H1 (cell line): ENCODE measurements at regions not wholly inside any gene's neighbourhood (a gene's known extent, or its start where the extent isn't known, plus 50 kb on each side); places are given as distances from the start of the nearest gene placed in this dataset.

Experiments used
- SP2 ChIP-seq: IDR thresholded peaks from 2 replicates; pipeline ENCODE4 v1.6.1; 2012; ENCODE audit warnings: mild to moderate bottlenecking, low read length, inconsistent platforms
- TF ChIP-seq, protein P1 (sequence below): IDR thresholded peaks from 2 replicates; pipeline ENCODE4 v1.6.1; 2012; ENCODE audit warnings: inconsistent platforms

DNA sequence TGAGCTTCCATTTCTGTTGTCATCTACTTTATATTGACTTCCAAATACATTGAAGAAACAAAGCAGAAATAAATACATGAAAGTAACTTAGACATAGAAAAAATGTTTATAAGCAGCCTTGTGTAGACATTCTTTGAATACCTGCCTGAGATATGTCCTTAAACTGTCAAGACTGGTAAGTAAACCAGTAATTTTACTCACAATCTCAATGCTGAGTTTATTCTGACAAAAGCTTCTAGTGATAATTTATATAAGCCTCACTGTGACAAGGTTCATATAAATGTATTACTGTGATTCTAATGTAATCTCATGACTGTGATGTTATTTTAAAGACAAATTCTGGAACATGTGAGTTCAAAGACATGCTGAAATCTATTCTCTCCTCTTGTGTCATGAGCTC is 516.7 kb upstream of the B3GALT2 start (continued):
- TF ChIP-seq, protein P1, sequence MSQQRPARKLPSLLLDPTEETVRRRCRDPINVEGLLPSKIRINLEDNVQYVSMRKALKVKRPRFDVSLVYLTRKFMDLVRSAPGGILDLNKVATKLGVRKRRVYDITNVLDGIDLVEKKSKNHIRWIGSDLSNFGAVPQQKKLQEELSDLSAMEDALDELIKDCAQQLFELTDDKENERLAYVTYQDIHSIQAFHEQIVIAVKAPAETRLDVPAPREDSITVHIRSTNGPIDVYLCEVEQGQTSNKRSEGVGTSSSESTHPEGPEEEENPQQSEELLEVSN: no peak
- TF ChIP-seq SP2: no peak
